Central memory CD4-positive, alpha-beta T cell (primary cell): ENCODE measurements at regions not wholly inside any gene's neighbourhood (a gene's known extent, or its start where the extent isn't known, plus 50 kb on each side); places are given as distances from the start of the nearest gene placed in this dataset.

Experiments used
- DNase-seq: peaks from one replicate; pipeline ENCODE4 v3.0.0; 2022

DNA sequence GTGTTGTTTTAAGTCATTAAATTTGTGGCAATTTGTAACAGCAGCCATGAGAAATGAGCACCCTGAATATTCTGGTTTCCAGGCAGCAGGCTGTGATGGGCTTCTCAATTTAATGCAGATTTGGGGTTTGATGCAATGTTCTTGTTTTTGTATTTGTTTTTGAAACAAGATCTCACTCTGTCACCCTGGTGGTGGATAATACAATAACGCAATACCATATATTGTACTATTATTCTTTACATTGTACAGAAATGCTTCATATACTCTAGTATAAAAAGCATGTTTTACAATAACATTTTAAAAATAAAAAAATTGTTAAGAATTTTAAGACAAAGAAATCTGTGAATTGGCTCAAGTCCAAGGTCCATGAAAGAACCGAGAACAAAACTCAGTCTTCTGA, 129.1 kb downstream of the USP46 start:
- DNase-seq = no peak

DNA sequence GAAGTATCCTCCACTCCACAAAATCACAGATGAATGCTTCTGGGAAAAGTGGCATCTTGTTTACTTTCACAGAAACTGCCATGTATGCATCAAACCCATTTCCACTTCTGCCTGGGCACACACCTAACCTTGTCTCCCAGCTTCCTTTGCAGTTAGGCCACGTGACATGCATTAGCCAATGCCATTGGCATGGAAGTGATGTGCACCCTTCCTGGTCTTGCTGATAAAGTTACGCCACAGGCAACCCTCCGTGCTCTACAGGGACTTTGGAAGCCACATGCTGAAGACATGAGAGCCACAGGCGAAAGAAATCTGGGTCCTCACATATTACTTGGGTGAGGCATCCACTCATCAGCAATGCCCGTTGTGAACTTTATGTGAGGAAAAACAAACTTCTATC, 123.3 kb downstream of the USP46 start:
- DNase-seq = no peak
